Gastrocnemius medialis (tissue), 4 donors: ENCODE measurements at regions not wholly inside any gene's neighbourhood (a gene's known extent, or its start where the extent isn't known, plus 50 kb on each side); places are given as distances from the start of the nearest gene placed in this dataset.

Experiments used
- CTCF ChIP-seq, 5 experiments: fragments of 450-650 bp in 3 of 5; fragments of 200-600 bp in 2 of 5; sonication (generic) in 2 of 5; IDR thresholded peaks in 4 of 5; conservative IDR thresholded peaks in 1 of 5; 1 replicate in 4 of 5; 2 replicates in 1 of 5; pipeline ENCODE4 v1.5.1; 2016 to 2019; ENCODE audit warnings: antibody characterized with exemption in 5 of 5, mild to moderate bottlenecking in 3 of 5, moderate library complexity in 3 of 5
- POLR2A ChIP-seq, 2 donors: fragments of 450-650 bp; IDR thresholded peaks; one replicate each; pipeline ENCODE4 v1.6.1; 2017; ENCODE audit warnings: antibody characterized with exemption in 2 of 2, mild to moderate bottlenecking in 2 of 2, moderate library complexity in 2 of 2

GRCh38 chr2:34242763-34243123, 643.6 kb upstream of the FAM98A start:
- TF ChIP-seq POLR2A (IDR thresholded peaks at IDR 0.05) (no peak), CTCF (IDR thresholded peaks at IDR 0.05 in 4 of 5, conservative IDR thresholded peaks at IDR 0.05 in 1 of 5) (no peak)
